T-helper 1 cell treated with Interleukin-12 subunit alpha and Interleukin-12 subunit beta and Interleukin-4 antibody, amounts not matched to agents 30 ng/mL and 1 ng/mL, for 36 hours (primary cell): ENCODE measurements at regions not wholly inside any gene's neighbourhood (a gene's known extent, or its start where the extent isn't known, plus 50 kb on each side); places are given as distances from the start of the nearest gene placed in this dataset.

Source experiments
- intact Hi-C: fragments of 100-400 bp; cut with micrococcal nuclease; formaldehyde crosslinking; loops from one replicate; pipeline ENCODE4 v1.15.1; 2024

DNA sequence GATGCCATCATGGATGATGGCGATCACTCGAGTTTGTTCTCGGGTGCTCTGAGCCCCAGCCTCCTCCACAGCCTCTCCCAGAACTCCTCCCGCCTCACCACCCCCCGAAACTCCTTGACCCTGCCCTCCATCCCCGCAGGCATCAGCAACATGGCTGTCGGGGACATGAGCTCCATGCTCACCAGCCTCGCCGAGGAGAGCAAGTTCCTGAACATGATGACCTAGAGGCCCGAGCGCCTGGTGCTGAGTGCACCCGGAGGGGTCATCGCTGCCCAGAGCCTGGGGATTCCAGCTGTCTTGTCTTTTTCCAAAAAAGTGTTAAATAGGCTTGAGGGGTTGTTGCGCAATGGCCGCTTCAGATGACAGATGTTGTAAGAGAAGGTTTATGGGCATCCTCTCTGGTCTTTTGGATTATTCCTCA, 254.8 kb downstream of the GLI2 start:
- intact Hi-C loops = no loop called here

DNA sequence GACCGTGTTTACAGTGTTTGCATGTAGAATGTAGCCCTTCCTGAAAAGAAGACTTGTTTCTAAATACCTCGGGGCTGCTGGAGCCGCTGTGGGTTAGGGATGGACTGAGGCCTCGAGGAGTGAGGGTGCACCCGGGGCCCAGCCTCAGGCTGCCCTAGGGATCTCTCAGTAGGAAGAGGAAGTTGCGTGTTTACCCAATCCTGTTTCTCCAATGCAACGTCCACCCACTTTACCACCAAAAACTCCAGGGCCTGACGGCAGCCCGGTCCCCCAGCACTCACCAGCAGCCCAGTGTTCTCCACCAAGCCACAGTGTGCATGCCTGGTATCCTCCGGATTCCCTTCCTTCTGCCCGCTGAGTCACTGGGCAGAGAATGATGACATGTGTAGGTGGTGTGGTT, 255.8 kb downstream of the GLI2 start:
- intact Hi-C loops = no loop called here

DNA sequence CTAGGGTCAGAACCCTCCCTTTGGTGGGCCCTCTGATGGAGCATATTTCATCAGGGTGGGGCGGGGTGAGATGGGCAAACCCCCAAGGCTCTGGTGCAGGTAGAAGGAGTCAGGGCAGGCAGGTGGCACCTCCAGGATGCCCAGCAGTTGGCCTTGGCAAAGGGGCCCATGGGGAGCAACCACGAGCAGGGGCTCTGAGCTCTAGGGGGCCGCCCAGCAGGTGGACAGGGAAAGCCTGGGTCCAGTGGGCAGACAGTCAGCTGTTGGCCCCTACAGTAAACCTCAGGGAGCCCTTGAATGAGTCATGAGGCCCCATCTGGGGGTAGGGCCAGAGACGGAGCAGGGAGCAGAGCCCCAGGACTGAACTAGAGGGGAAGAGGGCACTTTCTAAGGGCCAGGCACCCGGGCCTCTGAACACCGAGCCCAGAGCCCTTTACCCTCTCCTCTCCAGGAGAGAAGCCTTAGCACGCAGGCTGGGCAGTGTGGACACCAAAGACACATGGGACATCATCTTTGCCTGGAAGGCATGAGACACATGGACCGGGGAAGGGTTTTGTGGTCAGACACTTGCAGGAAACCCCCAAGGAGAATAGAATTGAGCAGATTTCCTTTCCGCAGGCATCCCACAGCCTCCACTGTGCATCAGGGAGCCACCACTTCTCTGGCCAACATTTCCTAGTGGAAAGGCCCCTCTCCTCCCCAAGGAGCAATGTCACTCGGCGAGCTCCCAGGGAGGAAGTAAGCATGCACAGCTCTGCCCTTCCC, 257.3 kb downstream of the GLI2 start:
- intact Hi-C loops = no loop called here

DNA sequence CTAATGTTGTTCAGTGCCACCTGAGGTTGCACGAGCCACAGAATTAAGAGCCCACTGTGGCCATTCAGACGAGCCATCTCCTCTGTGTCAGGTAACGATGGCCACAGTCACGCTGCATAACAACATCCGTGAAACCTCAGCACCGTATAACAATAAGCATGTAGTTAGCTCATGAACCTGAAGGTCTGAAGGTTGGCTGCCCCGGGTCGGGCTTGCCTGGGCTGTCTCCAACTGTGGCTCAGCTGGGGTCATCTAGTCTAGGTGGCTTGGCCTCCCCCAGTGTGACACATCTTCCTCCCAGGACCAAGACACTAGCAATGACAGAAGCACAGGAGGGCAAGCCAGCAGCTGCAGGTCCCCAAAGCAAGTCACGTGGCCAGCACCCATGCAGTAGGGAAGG, 258.0 kb downstream of the GLI2 start:
- intact Hi-C loops = no loop called here

DNA sequence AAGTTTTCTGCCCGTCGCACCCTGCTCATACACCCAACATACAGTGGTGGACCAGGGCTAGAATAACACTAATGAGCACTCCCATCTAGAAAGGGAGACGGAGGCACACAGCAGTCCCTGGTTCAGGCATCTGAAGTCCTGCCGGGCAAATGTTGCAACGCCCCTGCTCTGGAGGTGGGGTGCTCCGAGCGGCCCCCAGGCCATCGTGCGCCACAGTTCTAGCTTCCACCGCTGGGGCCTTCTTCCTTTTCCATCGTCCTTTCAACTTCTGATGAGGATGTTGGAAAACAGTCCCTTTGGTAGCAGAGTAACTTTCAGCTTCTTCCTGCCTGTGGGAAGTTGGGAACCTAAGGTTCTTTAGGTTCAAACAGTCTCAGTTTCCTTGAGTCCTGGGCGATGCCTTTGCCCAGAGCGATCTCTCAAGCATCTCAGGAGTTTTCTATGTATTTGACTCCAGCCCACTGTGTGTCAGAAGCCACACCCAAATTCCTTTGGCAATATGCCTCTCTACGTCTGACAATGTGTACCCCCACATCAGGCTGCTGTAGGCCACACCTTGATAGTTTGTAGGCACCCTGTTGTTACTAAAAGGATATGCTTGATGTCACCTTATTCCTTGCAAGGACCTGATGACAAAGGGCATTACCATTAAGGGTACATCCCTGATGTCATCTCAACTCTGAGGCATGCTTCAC, 258.8 kb downstream of the GLI2 start:
- intact Hi-C loops = no loop called here

DNA sequence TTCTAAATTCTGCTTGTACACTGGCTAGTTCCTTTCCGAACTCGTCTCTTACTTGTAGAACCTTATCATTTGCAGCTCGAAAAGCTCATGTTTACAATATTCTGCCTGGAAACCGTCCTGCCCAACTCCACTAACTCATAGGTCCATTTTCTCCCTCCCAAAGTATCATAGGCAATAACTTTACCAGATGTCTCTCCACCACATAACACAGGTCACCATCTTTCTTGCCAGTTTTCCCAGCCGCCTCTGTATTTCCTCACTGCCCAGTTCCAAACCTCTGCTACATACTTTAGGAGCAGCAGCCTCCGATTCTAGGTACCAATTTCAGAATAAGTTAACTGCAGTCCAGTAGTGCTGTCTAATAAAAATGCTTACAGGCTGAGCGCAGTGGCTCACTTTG, 259.5 kb downstream of the GLI2 start:
- intact Hi-C loops = no loop called here

DNA sequence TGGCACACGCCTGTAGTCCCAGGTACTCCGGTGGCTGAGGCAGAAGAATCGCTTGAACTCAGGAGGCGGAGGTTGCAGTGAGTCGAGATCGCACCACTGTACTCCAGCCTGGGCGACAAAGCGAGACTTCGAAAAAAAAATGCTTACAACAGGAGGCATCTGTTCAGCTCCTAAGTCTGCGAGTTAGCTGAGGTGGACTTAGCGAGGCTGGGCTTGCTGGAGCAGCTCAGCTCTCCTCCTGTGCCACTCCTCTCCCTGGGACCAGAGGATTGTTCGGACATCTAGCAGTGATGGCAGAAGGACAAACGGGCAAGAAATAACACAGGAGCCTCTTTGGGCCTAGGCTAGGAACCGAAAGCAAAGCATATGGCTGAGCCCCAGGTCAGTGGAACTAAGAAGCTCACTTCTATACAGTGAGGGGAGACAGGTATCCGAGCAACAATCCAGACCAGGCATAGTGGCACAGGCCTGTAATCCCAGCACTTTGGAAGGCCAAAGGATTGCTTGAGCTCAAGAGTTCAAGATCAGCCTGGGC, 260.1 kb downstream of the GLI2 start:
- intact Hi-C loops = no loop called here

DNA sequence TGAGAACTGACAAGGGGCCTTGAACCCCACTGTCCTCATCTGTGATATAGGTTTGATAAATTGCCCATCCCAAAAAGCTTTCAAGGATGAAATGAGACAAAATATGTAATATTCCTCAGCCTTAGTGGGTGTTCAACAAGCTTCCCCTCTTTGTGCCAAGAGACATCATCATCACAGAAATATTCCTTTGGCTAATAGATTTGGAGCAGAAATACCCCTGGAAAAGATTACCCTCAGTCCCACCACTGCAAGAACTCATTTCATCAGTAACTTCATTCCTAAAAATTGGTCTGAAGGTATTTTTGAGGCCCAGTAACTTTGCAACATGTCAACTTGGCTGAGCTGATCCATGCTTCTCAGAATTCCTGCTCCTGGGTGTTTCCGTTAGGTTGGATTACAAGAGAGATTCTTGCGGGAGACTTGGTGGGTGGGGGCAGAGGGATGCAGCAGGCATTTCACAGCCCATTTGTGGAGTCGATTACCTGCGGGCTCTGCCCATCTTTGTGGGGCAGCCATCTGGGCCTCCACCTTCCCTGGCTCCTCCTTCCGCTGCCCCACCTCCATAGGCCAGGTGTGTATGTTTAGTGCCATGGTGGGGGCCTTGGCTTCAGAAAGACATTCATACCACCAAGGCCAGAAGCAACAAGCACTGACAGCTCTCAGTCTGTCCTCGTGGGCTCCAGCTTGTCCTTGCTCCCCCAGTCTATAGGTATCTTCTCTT, 263.9 kb downstream of the GLI2 start:
- intact Hi-C loops = no loop called here

DNA sequence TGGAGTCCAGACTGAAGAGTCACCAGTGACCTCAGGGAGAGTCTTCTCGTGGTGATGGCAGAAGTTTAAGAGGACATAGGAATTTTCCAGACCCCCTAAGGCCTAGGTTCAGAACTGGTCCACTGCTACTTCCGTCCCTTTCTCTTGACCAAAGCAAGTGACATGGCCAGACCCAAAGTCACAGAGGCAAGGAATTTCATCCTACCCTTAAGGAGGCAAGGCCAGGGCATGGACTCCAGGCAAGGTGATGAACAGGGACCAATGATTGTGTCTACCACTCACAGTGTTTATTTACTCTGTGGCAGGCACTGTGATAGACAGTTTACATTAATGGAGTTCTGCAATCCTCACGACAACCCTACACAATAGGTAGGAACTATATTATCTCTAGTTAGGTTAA, 265.1 kb downstream of the GLI2 start:
- intact Hi-C loops = no loop called here

DNA sequence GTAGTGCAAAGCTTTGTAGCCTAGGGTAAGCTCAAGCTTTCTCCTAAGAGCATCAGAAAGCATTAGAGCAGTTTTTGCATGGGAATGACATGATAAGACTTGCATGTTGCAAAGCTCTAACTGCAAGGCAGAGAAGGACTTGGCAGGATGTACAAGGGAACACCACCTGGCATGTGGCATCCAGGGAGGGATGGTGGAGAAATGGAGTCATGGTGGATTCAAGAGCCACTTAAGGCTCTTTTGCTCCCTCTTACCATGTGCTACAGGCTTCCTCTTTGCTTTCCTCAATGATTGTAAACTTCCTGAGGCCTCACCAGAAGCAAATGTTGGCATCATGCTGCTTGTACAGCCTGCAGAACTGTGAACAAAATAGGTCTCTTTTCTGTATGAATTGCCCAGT, 266.0 kb downstream of the GLI2 start:
- intact Hi-C loops = no loop called here

DNA sequence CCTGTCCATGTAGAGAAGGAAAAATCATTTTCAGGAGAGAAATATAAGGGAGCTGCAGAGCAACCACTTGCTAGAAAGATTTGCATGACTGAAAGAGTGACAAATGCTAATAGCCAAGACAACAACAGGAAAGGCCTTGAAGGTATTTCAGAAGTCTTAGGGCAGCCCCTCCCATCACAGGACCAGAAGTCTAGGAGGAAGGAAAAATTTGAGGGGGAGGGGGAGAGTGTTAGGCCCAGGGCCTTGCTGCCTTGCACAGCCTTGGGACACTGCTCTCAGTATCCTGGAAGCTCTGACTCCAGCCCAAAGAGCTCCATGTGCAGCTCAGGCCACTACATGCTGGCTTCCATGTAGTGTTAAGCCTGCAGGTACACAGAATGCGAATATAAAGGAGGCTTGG, 266.9 kb downstream of the GLI2 start:
- intact Hi-C loops = no loop called here

DNA sequence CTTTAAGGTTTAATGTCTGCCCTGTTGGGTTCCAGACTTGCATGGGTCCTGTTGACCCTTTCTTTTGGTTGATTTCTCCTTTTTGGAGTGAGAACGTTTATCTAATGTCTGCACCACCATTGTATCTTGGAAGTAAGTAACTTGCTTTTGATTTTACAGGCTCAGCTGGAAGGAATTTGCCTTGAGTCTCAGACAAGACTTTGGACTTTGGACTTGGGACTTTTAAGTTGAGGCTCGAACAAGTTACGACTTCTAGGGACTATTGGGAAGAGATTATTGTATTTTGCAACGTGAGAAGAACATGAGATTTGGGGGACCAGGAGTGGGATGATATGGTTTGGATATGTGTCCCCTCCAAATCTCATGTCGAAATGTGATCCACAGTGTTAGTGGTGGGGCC, 267.7 kb downstream of the GLI2 start:
- intact Hi-C loops = no loop called here

DNA sequence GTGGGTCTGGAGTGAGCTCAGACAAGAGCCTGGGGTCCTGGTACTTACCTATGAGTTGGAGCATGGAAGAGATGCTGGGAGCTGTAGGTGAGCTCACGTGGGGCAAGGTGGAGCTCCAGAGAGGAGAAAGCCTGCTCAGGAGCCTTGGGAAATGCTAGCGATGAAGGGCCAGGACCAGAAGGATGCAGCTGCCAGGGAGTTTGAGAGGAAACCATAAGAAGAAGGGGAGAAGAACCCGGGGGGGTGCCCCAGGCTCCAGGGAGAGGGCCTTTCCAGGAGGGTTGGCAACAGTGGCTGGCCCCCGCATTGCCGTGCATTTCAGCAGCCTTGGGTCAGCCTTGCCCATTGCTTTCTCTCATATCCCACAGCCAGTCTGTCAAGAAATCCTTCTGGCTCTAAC, 268.7 kb downstream of the GLI2 start:
- intact Hi-C loops = no loop called here

DNA sequence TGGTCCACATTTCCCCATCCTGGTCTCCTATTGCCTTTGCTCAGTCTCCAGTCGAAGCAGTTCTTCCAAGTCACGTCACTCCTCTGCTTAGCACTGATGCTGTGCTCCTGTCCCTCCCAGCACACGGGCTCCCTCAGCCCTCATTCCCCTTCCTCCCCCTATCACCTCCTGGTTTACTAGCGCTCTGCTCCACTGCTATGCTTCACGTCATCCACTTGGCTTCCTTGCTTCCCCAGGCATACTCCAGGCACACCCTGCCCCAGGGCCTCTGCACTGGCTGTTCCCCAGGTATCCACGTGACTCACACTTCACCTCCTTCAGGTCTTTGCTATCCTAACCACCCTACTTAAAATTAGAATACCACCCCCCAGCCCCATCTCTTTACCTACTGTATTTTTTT, 269.3 kb downstream of the GLI2 start:
- intact Hi-C loops = no loop called here

DNA sequence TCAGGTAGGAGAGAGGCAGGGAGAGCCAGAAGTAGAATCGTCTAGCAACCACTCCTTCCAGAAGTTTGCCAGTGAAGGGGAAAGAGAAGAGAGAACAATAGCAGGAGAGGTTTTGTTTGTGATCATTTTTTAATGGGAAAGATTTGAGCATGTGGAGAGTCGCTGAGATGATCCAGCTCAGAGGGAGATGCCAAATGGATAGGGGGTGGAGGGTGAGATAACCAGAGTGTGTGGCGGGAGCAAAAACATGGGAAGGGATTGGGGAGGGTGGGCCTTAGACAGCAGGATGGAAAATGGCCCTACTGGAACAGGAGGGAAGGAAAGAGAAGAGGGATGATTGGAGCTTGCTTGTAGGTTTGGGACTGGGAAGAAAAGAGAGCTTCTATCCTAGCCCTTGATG, 269.8 kb downstream of the GLI2 start:
- intact Hi-C loops = no loop called here

DNA sequence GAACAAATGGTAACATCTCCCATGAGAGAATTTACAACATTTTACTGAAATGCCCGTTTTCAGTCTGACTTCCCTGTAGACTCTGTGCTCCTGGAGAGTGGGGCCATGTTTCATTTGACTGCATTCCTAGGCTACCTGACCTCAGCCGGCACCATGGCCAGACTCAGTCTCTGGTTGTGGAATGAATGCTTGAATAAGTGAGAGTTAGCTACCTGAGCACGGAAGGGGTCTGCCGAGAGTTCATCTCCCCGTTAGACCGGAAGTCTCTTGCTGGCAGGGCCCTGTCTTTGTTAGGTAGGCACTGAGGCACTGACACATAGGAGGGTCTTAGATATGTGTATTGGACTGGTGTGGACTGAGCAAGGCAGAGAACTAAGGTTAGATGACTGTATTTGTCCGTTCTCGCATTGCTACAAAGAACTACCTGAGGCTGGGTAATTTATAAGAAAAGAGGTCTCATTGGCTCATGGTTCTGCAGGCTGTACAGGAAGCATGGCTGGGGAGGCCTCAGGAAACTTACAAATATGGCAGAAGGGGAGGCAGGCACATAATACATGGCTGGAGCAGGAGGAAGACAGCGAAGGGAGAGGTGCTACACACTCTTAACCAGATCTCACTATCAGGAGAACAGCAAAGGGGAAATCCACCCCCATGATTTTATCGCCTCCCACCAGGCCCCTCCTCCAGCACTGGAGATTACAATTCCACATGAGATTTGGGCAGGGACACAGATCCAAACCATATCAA, 271.2 kb downstream of the GLI2 start:
- intact Hi-C loops = no loop called here

DNA sequence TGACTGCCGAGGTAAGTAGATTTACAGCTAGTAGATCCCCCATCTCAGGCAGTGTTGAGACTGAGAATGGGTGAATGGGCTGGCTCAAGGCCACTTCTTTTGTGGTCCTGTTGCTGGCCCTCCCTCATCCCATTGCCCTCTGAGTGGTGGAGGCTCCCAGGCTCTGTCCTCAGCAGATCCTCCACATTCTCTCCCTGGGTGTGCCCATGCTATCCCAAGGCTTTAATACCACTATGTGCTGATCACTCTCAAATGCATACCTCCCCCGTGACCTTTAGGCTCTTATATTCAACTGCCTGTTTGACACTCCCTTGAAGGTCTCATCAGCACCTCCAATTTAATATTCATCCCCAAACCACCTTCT, 271.8 kb downstream of the GLI2 start:
- intact Hi-C loops = no loop called here

DNA sequence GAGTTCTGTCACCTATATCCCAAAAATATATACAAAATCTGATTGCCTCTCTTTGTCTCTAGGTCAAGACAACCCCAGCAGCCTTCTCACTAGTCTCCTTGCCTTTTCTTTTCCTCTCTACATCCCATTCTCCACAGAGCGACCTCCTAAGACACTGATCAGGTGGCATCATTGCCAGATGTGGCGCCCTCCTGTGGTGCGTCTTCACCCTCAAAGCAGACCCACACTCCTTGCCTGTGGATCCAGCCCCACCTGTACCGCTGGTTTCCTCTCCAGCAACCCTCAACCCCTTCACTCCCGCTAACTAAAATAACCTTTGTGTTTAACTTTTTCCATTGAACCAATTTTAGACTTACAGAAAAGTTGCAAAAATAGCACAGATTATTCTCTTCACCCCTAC, 273.3 kb downstream of the GLI2 start:
- intact Hi-C loops = no loop called here

DNA sequence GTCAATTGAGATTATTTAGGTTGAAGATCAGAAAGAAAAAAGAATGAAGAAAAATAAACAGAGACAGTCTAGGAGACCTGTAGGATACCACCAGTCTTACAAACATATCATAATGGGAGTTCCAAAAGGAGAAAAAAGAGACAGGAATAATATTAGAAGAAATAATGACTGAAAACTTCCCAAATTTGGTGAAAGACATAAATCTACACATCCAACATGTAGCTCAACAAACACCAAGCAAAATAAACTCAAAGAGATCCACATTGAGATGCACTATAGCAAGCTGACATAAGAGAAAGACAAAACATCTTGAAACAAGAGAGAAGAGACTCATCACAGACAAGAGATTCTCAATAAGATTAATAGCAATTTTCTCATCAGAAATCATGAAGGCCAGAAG, 274.0 kb downstream of the TFCP2L1 start:
- intact Hi-C loops = no loop called here

DNA sequence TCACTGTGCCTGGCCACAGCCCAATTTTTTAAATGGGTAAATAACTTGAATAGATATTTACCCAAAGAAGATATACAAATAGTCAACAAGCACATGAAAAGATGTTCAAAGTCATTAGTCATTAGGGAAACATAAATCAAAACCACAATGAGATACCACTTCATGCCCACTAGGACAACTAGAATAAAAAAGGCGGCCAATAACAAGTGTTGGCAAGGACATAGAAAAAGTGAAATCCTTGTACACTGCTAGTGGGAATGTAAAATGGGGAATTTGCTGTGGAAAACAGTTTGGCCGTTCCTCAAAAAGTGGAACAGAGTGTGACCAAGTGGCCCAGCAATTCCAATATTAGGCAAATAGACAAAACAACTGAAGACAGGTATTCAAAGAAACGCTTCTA, 270.1 kb downstream of the TFCP2L1 start:
- intact Hi-C loops = no loop called here

DNA sequence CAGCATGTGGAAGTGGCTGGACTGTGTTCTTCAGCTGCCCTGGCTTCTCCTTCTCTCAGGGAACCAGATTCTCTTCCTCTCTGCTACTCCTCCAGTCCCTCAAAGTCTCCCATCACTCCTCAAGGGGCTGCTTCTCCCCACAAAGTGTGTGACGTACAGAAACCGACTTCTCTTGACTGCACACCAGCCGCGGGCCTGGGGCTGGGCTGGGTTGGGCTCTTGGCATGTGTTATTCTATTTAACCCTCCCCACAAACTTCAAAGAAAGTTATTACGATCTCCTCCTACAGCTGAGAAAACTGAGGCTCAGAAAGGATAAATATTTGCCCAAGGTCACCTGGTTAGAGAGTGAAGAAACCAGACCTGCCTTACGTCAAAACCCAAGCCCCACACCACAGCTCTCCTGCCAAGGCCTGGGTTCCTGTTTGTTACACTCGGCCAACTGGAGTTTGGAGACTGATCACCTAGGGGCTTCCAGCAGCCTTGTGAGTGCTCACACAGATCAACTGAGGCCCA, 269.0 kb downstream of the TFCP2L1 start:
- intact Hi-C loops = no loop called here
